ENCODE measurements at regions not wholly inside any gene's neighbourhood (a gene's known extent, or its start where the extent isn't known, plus 50 kb on each side); places are given as distances from the start of the nearest gene placed in this dataset.
A peak's percentile ranks its signal among the peaks of the same experiment; 100 is the strongest.
"Not testable (repeated sequence)": the region's sequence is repeated elsewhere in the genome, so short reads cannot be mapped to it uniquely, and the experiment has no call there.

DNA sequence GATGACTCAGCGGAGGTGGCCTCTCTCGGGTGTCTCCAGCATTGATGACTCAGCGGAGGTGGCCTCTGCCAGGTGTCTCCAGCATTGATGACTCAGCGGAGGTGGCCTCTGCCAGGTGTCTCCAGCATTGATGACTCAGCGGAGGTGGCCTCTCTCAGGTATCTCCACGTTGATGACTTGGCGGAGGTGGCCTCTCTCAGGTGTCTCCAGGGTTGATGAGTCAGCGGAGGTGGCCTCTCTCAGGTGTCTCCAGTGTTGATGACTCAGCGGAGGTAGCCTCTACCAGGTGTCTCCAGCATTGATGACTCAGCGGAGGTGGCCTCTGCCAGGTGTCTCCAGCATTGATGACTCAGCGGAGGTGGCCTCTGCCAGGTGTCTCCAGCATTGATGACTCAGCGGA lies 87.3 kb downstream of the ASMT start:
- H3K4ac ChIP-seq (replicated peaks; ENCODE audit: insufficient read length, low read depth, low read length); H3K4me3 ChIP-seq (ENCODE audit: extremely low read depth in 1 of 4, insufficient read depth in 2 of 4, low read depth in 3 of 4, low read length in 4 of 4); POLR2A ChIA-PET (ENCODE audit: partially characterized antibody); H3K4me1 ChIP-seq (replicated peaks in 1 of 4; ENCODE audit: control insufficient read depth in 3 of 4, insufficient read depth in 4 of 4, low read length in 3 of 4); H3K79me2 ChIP-seq (ENCODE audit: control insufficient read depth in 1 of 2, insufficient read depth in 2 of 2, low read length in 2 of 2); H3K56ac ChIP-seq (replicated peaks; ENCODE audit: insufficient read length, low read depth, low read length); H3K14ac ChIP-seq (ENCODE audit: insufficient read length); H3K27ac ChIP-seq (ENCODE audit: low read depth, low read length); H3K23ac ChIP-seq (ENCODE audit: insufficient read length); H3K9ac ChIP-seq (replicated peaks in 1 of 4; ENCODE audit: extremely low read depth in 1 of 4, low read depth in 3 of 4, low read length in 3 of 4); CTCF ChIA-PET (ENCODE audit: partially characterized antibody); H4K20me1 ChIP-seq (replicated peaks in 1 of 2; ENCODE audit: control insufficient read depth in 1 of 2, insufficient read depth in 2 of 2, low read length in 2 of 2); H2BK20ac ChIP-seq (ENCODE audit: low read length); H3K4me2 ChIP-seq (ENCODE audit: insufficient read depth in 1 of 2, low read depth in 2 of 2, low read length in 2 of 2); H2BK15ac ChIP-seq (ENCODE audit: low read length); DNase-seq (ENCODE audit: low read depth in 1 of 2, low spot score in 2 of 2); H3K18ac ChIP-seq (ENCODE audit: extremely low read depth, low read length); H2BK12ac ChIP-seq (ENCODE audit: low read depth, low read length); H3K36me3 ChIP-seq (ENCODE audit: control insufficient read depth in 2 of 4, insufficient read depth in 4 of 4, low read length in 3 of 4); H2BK5ac ChIP-seq (ENCODE audit: low read depth, low read length); H3K23me2 ChIP-seq (ENCODE audit: low read depth, low read length); H2AFZ ChIP-seq (ENCODE audit: low read length); H2AK5ac ChIP-seq (ENCODE audit: low read depth, low read length); H4K8ac ChIP-seq (ENCODE audit: extremely low read depth, insufficient read depth, low read length); H4K91ac ChIP-seq (replicated peaks; ENCODE audit: insufficient read length, low read length); H2BK120ac ChIP-seq (replicated peaks; ENCODE audit: low read depth, low read length); FAIRE-seq; H3K9me3 ChIP-seq (ENCODE audit: insufficient read depth in 2 of 2, low read depth in 1 of 2, low read length in 1 of 2); H3K27me3 ChIP-seq (replicated peaks in 1 of 4; ENCODE audit: control insufficient read depth in 3 of 4, extremely low read depth in 1 of 4, insufficient read depth in 3 of 4, low read length in 3 of 4); H3K79me1 ChIP-seq (ENCODE audit: low read depth, low read length); H4K5ac ChIP-seq (ENCODE audit: insufficient read length, low read depth, low read length): not testable (repeated sequence)
- TF ChIP-seq BACH1 (IDR thresholded peaks at IDR 0.05; ENCODE audit: low read length) = peak; percentile 62; the same call in 1 of the 2 replicates
- WGBS, 2 experiments (ENCODE audit: extremely low coverage in 1 of 2, insufficient coverage in 1 of 2, insufficient read length in 1 of 2, insufficient replicate concordance in 2 of 2, low coverage in 1 of 2, low lambda C conversion rate in 2 of 2, missing lambda C conversion rate in 1 of 2) = 95% methylated on average over 7 of the region's 12 CpGs; no CpG with 5 or more reads in 1 of the 2 experiments

DNA sequence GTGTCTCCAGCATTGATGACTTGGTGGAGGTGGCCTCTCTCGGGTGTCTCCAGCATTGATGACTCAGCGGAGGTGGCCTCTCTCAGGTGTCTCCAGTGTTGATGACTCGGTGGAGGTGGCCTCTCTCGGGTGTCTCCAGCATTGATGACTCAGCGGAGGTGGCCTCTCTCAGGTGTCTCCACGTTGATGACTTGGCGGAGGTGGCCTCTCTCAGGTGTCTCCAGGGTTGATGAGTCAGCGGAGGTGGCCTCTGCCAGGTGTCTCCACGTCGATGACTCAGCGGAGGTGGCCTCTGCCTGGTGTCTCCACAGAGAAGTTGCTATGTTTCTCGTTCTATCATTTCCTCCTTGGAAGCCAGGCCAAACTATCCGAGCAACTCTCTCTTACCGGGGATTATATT lies 87.7 kb downstream of the ASMT start:
- H2AFZ ChIP-seq (ENCODE audit: low read length); H4K8ac ChIP-seq (ENCODE audit: extremely low read depth, insufficient read depth, low read length); H3K36me3 ChIP-seq (ENCODE audit: control insufficient read depth in 2 of 4, insufficient read depth in 4 of 4, low read length in 3 of 4); H3K27me3 ChIP-seq (replicated peaks in 1 of 4; ENCODE audit: control insufficient read depth in 3 of 4, extremely low read depth in 1 of 4, insufficient read depth in 3 of 4, low read length in 3 of 4); H2AK5ac ChIP-seq (ENCODE audit: low read depth, low read length); H4K91ac ChIP-seq (replicated peaks; ENCODE audit: insufficient read length, low read length); FAIRE-seq; H3K4me3 ChIP-seq (ENCODE audit: extremely low read depth in 1 of 4, insufficient read depth in 2 of 4, low read depth in 3 of 4, low read length in 4 of 4); H3K14ac ChIP-seq (ENCODE audit: insufficient read length); H2BK12ac ChIP-seq (ENCODE audit: low read depth, low read length); H2BK120ac ChIP-seq (replicated peaks; ENCODE audit: low read depth, low read length); H3K23me2 ChIP-seq (ENCODE audit: low read depth, low read length); CTCF ChIA-PET (ENCODE audit: partially characterized antibody); H3K23ac ChIP-seq (ENCODE audit: insufficient read length); H3K9me3 ChIP-seq (ENCODE audit: insufficient read depth in 2 of 2, low read depth in 1 of 2, low read length in 1 of 2); H4K20me1 ChIP-seq (replicated peaks in 1 of 2; ENCODE audit: control insufficient read depth in 1 of 2, insufficient read depth in 2 of 2, low read length in 2 of 2); H2BK20ac ChIP-seq (ENCODE audit: low read length); H3K27ac ChIP-seq (ENCODE audit: low read depth, low read length); DNase-seq (ENCODE audit: low read depth in 1 of 2, low spot score in 2 of 2); H3K18ac ChIP-seq (ENCODE audit: extremely low read depth, low read length); POLR2A ChIA-PET (ENCODE audit: partially characterized antibody); H3K79me2 ChIP-seq (ENCODE audit: control insufficient read depth in 1 of 2, insufficient read depth in 2 of 2, low read length in 2 of 2); H3K56ac ChIP-seq (replicated peaks; ENCODE audit: insufficient read length, low read depth, low read length); H3K4me2 ChIP-seq (ENCODE audit: insufficient read depth in 1 of 2, low read depth in 2 of 2, low read length in 2 of 2); H3K79me1 ChIP-seq (ENCODE audit: low read depth, low read length); H3K4ac ChIP-seq (replicated peaks; ENCODE audit: insufficient read length, low read depth, low read length); H2BK5ac ChIP-seq (ENCODE audit: low read depth, low read length); H3K9ac ChIP-seq (replicated peaks in 1 of 4; ENCODE audit: extremely low read depth in 1 of 4, low read depth in 3 of 4, low read length in 3 of 4); H4K5ac ChIP-seq (ENCODE audit: insufficient read length, low read depth, low read length); H3K4me1 ChIP-seq (replicated peaks in 1 of 4; ENCODE audit: control insufficient read depth in 3 of 4, insufficient read depth in 4 of 4, low read length in 3 of 4); H2BK15ac ChIP-seq (ENCODE audit: low read length): not testable (repeated sequence)
- 95% methylated on average over 14 of the region's 14 CpGs; no CpG with 5 or more reads in 1 of the 2 experiments for whole genome bisulfite sequencing, 2 experiments (ENCODE audit: extremely low coverage in 1 of 2, insufficient coverage in 1 of 2, insufficient read length in 1 of 2, insufficient replicate concordance in 2 of 2, low coverage in 1 of 2, low lambda C conversion rate in 2 of 2, missing lambda C conversion rate in 1 of 2)

Data from H1 (cell line).